GM21529 (cell line): ENCODE measurements at regions not wholly inside any gene's neighbourhood (a gene's known extent, or its start where the extent isn't known, plus 50 kb on each side); places are given as distances from the start of the nearest gene placed in this dataset.

Source experiments
- ATAC-seq: cut with Tn5 transposase; IDR thresholded peaks from one replicate; pipeline ENCODE4 v1.9.1; 2021; ENCODE audit not compliant: unreplicated experiment

DNA sequence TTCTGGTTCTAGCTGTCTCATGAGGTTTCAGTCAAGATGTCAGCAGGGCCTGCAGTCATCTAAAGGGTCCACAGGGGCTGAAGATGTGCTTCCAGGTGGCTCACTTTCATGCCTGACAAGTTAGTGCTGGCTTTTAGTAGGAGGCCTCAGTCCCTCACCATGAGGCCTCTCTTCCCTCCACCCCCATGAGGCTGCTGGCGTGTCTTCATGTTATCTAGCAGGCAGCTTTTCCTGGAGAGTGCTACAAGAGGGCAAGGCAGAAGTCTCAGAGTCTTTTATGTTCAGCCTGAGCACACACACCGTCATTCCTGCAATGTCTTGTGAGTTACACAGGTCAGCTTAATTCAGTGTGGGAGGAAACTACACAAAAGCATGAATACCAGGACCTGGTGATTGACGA, 769.9 kb downstream of the HDGFL1 start:
- ATAC-seq, result no peak

- ATAC-seq, result no peak
Observed at GRCh38 chr6:23340271-23340670, 770.9 kb downstream of the HDGFL1 start.

- no peak for ATAC-seq
Observed at GRCh38 chr6:23343610-23344306, 774.4 kb downstream of the HDGFL1 start.

DNA sequence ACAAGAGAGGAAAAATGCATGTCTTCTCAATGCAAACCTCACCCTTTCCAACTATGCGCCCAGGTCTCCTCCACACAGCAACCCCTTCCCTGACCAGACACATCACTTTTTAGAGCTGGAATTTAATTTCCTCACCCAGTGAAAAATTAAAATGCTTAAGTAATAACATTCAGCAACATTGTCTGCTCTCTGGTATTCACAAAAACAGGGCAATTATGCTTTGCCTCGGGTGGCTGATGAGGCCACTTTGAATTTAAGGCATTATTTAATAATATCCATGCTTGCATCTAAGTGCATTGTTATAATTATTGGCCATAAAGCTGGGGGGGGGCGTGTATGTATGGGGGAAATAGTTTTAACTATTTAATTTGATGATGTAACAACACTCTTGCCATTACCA, 777.8 kb upstream of the NRSN1 start:
- no peak for ATAC-seq

- ATAC-seq, result no peak
Observed at GRCh38 chr6:23349521-23350147, 776.4 kb upstream of the NRSN1 start.

- no peak for ATAC-seq
Observed at GRCh38 chr6:23350752-23351453, 775.1 kb upstream of the NRSN1 start.

DNA sequence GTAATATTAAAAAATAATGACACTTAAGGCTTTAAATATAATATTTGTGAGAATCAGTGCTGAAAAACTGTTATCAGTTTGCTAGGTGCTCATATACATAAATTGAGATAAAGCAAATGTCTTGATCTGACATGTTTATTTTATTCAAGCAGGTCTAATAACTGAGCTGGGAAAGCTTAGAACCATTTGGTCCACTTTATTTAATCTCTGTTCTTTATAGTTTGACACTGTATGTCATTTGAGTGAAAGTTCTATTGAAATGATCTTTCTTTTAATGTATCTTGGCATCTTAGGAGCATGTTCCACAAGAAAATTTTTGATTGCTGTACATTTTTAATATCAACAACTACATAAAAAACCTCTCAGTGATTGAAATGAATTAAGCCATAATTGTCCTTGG, 772.0 kb upstream of the NRSN1 start:
- ATAC-seq, result no peak

DNA sequence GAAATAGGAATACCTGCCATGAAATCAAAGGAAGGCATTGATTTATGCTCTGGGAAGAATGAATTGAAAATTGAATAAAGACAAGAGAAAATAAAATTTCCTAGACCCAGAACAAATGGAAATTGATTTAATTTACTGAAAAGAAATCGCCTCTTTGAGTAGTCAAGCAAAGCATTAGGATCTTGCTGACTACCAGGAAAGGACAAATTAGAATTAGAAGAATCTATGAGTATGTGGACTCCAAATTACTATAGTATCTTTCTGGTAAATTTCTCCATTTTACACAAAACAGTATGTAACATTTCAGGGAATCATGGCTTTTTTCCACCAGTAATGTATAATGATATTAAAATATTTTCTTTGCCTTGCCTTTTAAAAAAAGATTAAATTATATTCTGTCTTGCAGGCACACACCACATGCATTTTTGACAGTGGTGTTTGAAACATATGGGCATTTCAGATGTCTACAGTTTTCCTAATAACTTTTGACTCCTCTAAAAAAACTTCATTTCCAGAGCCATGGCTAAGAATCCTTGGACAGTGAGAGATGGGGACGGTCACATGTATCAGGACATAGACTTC, 768.7 kb upstream of the NRSN1 start:
- ATAC-seq, result no peak

GRCh38 chr6:23365732-23366131, 760.3 kb upstream of the NRSN1 start:
- no peak for ATAC-seq

DNA sequence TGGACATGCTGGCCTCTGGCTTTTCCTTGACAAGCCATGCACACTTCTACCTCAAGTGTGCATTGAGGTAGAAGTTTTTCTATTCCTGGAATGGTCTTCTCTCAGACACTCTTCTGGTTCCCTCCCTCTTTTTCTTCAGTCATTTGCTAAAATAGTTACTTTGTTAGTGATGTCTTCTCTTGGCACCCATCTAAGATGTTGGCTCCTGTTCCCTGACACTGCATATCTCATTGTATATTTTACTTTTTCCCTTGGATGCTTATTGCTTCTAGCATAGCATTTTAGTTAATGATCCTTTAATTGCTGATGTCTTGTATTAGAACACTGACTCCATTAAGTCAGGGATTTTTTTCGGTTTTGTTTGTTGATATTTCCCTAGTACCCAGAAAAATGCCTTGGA, 758.7 kb upstream of the NRSN1 start:
- no peak for ATAC-seq

GRCh38 chr6:23368557-23368956, 757.5 kb upstream of the NRSN1 start:
- ATAC-seq, result no peak

DNA sequence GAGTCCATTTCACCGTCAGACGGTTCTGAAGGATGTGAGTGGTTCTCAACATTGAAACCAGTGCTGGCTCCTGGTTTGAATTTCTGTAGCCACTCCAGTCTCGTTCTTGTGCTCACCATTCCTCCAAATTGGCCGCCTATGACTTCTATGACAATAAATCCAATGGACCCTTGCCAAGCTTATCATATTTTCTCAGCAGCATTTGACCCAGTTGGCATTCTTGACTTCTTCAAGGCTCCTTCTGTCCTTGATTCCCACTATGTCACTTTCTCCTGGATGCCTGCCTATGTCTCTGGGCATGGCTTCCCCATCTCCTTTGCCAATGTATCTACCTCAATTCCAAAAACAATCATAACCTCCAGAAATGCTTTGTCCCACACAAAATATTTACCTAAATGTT, 756.0 kb upstream of the NRSN1 start:
- ATAC-seq, result no peak

GRCh38 chr6:23371132-23371915, 754.7 kb upstream of the NRSN1 start:
- ATAC-seq, result no peak

DNA sequence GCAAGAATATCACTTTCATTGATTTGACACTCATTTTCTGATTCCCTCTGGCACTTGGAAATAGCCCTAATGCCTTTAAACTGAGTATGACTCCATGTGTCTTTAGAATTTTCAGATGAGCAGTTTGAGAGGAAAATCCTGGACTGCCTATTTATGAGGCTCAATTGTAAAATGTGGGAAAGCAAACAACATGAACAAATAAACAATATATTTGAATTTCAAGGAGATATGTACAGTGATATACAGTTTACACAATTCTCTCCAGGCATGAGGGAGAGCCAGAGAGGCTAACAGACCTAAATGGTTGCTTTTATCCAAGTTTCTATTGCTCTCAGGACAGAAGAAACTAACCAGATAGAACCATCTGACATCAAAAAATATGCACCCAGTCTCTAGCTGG, 748.2 kb upstream of the NRSN1 start:
- no peak for ATAC-seq

DNA sequence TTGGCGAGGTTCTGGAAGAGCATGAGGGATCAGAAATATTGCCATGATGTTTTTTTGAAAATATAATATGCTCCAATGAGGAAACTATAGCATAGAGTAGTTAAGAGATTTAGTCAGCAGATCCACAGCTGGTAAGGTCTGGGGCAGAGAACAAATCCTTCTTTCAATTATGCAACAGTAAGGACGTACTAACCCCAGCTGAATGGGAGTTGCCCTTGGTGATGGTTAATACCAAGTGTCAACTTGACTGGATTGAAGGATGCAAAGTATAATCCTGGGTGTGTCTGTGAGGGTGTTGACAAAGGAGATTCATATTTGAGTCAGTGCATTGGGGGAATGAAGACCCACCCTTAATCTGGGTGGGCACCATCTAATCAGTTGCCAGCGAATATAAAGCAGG, 745.5 kb upstream of the NRSN1 start:
- no peak for ATAC-seq

- ATAC-seq, result no peak
Observed at GRCh38 chr6:23388086-23388783, 737.8 kb upstream of the NRSN1 start.

DNA sequence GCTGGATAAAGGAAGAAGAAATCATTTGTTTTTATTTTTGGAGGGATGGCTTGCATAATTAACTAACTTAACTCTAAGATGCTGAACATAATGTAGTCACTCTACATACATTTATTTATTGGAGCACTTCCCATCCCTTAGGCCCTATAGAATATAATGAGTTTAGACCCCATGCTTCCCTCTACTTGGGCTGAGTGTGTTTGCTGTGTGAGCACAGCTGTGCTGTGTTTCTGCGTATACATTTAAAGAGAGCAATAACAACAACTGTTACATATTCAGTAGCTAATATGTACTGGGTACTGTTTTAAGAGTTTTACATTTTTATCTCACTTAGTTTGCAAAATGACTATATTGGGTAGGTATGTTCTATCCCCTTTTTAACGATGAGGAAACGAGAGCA, 736.6 kb upstream of the NRSN1 start:
- no peak for ATAC-seq

GRCh38 chr6:23390221-23390620, 735.8 kb upstream of the NRSN1 start:
- ATAC-seq, result no peak

DNA sequence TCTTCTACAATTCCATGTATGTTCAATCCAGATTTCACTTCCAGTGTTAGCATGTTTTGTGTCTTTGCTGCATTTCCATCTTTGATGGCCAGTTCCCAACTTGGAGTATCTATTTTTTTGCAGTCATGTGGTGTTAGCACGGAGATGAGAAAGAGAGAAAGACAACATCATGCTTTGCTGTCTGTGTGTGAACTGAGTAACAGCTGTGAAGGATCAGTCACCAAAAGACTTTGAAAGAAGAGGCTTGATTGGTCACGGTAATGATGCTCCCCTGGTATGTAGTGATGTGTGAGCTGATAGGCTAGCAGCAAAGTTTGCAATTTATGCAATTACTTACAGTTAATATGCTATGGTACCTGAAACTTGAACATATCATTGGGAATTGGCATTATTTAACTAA, 731.3 kb upstream of the NRSN1 start:
- no peak for ATAC-seq

- ATAC-seq, result no peak
Observed at GRCh38 chr6:23395381-23395780, 730.6 kb upstream of the NRSN1 start.

DNA sequence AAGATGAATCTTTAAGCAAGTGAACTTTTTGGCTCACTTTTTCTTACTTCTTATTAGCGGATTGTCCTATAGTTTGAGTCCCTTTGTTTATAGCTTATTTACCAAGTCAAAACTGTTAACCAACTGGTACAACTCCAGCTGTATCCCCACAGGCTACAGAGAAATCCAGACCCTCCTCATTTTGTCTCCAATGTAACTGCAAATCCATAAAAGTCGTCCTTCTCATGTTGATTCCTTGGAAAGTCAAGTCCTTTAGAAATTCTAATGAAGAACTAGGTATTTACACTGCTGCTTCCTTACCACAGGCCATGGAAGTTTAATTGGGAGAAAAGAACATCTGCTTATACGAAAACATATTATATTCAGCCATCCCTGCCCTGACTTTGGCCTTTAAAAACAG, 729.1 kb upstream of the NRSN1 start:
- no peak for ATAC-seq
